ENCODE measurements at regions not wholly inside any gene's neighbourhood (a gene's known extent, or its start where the extent isn't known, plus 50 kb on each side); places are given as distances from the start of the nearest gene placed in this dataset.

- DNase-seq (ENCODE audit: low read depth in 2 of 2): no peak
Observed at GRCh38 chr2:128841803-128842202, 523.1 kb upstream of the HS6ST1 start.

GRCh38 chr2:128867311-128867710, 548.6 kb upstream of the HS6ST1 start:
- no peak for DNase-seq (ENCODE audit: low read depth in 2 of 2)

DNA sequence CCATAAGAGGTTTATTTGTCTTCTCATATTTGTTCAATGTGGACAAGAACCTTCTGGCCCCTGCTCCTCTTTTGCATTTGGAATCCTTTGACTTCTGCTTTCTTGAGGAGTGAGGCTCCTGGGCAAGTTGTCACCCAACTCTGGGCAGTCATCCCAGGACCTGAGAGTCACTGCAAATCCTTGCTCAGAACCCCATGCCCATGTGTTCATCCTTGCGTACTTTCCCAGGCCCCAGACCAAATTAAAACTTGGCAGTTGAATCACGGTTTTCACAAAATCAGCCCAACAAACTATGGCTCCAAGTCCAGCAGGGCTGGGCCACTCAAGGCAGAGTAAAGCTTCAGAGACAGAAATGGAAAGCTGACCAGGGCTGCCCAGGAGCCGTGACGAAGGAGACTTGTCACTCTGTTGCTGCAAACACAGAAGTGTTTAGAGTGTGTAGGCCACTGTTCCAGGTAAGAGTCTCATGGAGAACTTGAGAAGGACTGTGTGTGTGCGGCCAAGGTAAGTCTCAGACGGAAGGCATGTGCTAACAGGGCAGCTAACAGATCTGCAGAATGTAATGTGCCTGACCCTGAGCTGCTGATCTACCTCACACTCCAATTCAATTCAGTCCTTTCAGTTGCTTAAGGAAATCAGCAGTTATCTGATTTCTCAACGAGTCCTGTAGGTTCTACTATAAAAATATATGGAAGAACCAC, 549.4 kb upstream of the HS6ST1 start:
- no peak for DNase-seq (ENCODE audit: low read depth in 2 of 2)

GRCh38 chr2:128868686-128869551, 550.3 kb upstream of the HS6ST1 start:
- DNase-seq (ENCODE audit: low read depth in 2 of 2): peak; percentile 12 to 18

DNA sequence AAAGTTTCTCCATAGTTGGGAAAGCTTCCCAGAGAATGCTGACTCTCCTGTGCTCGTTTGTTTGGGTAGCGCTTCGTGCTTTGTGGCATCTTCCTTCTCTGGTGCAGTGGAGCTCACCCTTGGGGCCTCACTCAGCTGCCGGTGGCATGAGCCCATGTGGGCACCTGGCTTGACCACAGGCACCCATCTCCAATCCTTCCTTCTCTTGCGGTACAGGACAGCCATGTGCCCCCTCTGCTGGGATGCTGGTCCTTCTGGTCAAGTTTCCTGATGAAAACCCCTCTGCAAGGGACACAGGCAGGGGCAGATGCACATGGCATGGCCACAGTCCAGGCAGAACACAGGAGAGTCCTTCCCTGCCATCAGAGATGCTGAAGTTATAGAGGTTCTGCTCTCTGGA, 555.9 kb upstream of the HS6ST1 start:
- no peak for DNase-seq (ENCODE audit: low read depth in 2 of 2)

- DNase-seq (ENCODE audit: low read depth in 2 of 2): no peak
Observed at GRCh38 chr2:128876986-128877983, 558.6 kb upstream of the HS6ST1 start.

DNA sequence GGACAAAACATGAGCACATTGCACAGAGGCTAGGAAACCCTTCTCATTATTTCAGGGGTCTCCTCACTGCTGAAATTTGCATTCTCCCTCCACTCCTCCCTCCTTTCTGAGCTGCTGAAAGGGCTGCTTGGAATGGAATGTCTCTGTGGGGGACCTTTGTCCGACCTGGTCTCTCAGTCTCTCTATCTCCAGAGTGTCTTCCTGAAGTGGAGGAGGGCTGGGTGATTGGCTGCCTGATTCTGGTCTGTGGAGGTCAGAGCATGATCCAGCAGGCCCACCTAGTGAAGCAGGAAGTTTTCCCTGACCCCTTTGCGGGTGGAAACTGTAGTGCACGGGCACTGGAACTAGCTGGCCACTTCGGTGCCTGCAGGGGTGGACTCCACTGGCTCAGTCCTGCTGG, 560.5 kb upstream of the HS6ST1 start:
- DNase-seq (ENCODE audit: low read depth in 2 of 2): no peak

DNA sequence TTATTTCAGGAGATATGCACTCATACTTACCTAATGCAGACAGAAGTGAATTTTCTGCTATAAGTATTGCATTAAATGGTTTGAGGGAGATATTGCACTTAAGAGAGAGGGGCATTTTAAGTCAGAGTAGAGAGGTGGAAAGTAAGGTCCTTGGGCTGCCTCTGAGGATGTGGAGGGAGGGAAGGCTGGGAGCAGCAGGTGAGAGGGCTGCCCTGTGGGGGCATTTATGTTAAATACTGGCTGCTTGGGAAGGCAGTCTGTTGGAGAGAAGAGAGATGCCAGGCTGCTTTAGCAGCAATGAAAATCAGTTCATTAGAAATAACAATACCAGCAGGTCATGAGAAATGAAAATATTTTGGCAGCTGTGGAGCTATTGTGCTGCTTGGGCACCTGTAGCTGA, 576.2 kb upstream of the HS6ST1 start:
- no peak for DNase-seq (ENCODE audit: low read depth in 2 of 2)

GRCh38 chr2:128901572-128902391, 583.1 kb upstream of the HS6ST1 start:
- no peak for DNase-seq (ENCODE audit: low read depth in 2 of 2)

DNA sequence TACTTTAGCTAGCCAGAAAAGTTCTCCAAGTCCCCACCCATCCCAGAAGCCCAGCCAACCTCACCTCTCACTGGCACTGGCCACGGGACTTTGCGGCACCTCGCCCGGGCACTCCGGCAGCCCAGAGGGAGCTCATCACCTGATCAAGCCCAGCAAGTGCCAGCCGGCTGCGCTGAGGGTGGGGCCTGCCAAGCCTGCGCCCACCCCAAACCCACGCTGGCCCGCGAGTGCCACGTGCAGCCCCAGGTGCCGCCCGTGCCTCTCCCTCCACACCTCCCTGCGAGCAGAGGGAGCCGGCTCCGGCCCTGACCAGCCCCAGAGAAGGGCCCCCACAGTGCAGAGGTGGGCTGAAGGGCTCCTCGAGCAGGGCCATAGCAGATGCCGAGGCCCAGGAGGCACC, 585.0 kb upstream of the HS6ST1 start:
- no peak for DNase-seq (ENCODE audit: low read depth in 2 of 2)

DNA sequence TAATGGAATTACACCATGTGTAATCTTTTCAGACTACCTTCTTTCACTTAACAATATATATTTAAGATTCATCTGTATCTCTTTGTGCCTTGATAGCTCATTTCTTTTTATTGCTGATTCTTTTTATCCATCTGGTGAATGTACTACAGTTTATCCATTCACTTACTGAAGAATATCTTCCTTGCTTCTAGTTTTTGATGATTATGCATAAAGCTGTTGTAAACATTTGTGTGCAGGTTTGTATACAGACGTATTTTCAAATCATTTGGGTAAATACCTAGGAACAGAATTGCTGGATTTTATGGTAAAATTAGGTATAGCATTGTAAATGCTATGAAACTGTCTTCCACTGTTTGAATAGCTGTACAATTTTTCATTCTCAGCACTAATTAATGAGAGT, 592.6 kb upstream of the HS6ST1 start:
- DNase-seq (ENCODE audit: low read depth in 2 of 2): no peak

- DNase-seq (ENCODE audit: low read depth in 2 of 2): no peak
Observed at GRCh38 chr2:128914320-128914719, 595.7 kb upstream of the HS6ST1 start.

DNA sequence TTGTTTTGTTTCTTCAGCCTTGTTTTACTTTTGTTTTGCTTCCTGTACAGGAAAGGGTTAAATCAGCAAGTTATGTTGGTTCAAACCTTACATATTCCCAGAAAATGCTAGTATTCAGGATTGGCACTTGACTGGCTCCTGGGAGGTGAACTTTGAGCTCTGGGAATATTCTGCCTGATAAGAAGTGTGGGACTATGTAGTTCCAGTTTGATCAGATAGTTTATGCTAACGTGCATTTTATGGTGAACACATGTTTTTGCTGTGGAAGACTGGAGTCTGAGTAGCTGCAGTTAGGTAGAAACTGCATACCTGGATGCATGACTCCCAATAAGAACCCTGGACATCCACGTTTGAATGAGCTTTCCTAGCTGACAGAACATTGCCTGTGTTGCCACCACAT, 603.1 kb upstream of the HS6ST1 start:
- no peak for DNase-seq (ENCODE audit: low read depth in 2 of 2)

DNA sequence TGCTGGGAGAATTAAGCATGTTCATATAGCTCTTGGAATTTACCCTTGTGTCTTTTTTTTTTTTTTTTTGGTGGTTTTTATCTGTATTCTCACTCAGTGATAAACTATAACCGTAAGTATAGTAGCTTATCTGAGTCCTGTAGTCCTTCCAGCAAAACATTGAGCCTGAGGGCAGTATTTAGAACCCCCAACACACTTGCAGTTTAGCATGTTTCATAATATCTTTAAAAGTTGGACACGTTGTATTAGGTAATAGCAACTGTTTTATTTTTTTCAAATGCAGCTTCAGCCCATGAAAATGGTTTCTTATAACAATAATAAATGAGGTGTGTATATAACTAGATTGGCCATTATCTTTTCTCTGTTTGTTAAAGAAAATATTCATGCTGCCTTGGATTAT, 603.5 kb upstream of the HS6ST1 start:
- no peak for DNase-seq (ENCODE audit: low read depth in 2 of 2)

- DNase-seq (ENCODE audit: low read depth in 2 of 2): no peak
Observed at GRCh38 chr2:128925631-128926030, 607.0 kb upstream of the HS6ST1 start.

GRCh38 chr2:128930101-128930500, 611.4 kb upstream of the HS6ST1 start:
- no peak for DNase-seq (ENCODE audit: low read depth in 2 of 2)

GRCh38 chr2:128940378-128940777, 621.7 kb upstream of the HS6ST1 start:
- no peak for DNase-seq (ENCODE audit: low read depth in 2 of 2)

DNA sequence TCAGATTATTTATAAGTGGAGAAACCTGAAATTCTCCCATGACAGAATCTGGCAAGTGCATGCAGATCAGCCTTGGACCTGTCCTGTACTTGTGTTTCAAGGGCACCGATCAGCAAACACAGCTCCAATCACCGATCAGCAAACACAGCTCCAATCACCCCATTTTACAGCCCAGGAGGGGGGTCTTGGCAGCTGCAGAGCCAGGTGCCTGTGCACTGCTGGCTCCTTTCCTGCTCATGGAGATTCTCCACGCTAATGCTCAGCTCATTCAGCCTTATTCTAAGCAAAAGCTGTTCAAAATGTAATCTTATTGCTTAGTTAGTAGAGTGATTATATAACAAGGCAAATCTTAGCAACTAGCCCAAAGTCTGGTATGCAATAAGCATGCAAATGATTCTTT, 623.1 kb upstream of the HS6ST1 start:
- no peak for DNase-seq (ENCODE audit: low read depth in 2 of 2)

- no peak for DNase-seq (ENCODE audit: low read depth in 2 of 2)
Observed at GRCh38 chr2:128949360-128949759, 630.7 kb upstream of the HS6ST1 start.

GRCh38 chr2:128950758-128951157, 632.1 kb upstream of the HS6ST1 start:
- DNase-seq (ENCODE audit: low read depth in 2 of 2): no peak

GRCh38 chr2:128958241-128958640, 639.6 kb upstream of the HS6ST1 start:
- DNase-seq (ENCODE audit: low read depth in 2 of 2): no peak

Data from fibroblast of skin of left biceps (primary cell).